Ishikawa (cell line): ENCODE measurements at regions not wholly inside any gene's neighbourhood (a gene's known extent, or its start where the extent isn't known, plus 50 kb on each side); places are given as distances from the start of the nearest gene placed in this dataset.

Source experiments
- CEBPB ChIP-seq: IDR thresholded peaks from 2 replicates; pipeline ENCODE4 v1.6.1; 2012
- CREB1 ChIP-seq: IDR thresholded peaks from 2 replicates; pipeline ENCODE4 v1.6.1; 2012; ENCODE audit warnings: low read depth
- EGR1 ChIP-seq: IDR thresholded peaks from 2 replicates; pipeline ENCODE4 v1.6.1; 2012
- EP300 ChIP-seq: IDR thresholded peaks from 2 replicates; pipeline ENCODE4 v1.6.1; 2012; ENCODE audit warnings: borderline replicate concordance
- FOXM1 ChIP-seq: IDR thresholded peaks from 2 replicates; pipeline ENCODE4 v1.6.1; 2012; ENCODE audit warnings: low read depth, borderline replicate concordance
- MAX ChIP-seq: IDR thresholded peaks from 2 replicates; pipeline ENCODE4 v1.6.1; 2012
- NFIC ChIP-seq: IDR thresholded peaks from 2 replicates; pipeline ENCODE4 v1.6.1; 2012
- RAD21 ChIP-seq: IDR thresholded peaks from 2 replicates; pipeline ENCODE4 v1.6.1; 2012; ENCODE audit warnings: low read depth
- REST ChIP-seq: IDR thresholded peaks from 2 replicates; pipeline ENCODE4 v1.6.1; 2012; ENCODE audit warnings: low read depth, mild to moderate bottlenecking
- TAF1 ChIP-seq: IDR thresholded peaks from 2 replicates; pipeline ENCODE4 v1.6.1; 2012; ENCODE audit warnings: low read depth, mild to moderate bottlenecking
- TCF12 ChIP-seq: IDR thresholded peaks from 2 replicates; pipeline ENCODE4 v1.6.1; 2012; ENCODE audit warnings: low read depth
- TEAD4 ChIP-seq: IDR thresholded peaks from 2 replicates; pipeline ENCODE4 v1.6.1; 2012
- USF1 ChIP-seq: IDR thresholded peaks from 2 replicates; pipeline ENCODE4 v1.6.1; 2012
- ZBTB7A ChIP-seq: IDR thresholded peaks from 2 replicates; pipeline ENCODE4 v1.6.1; 2012; ENCODE audit warnings: low read depth

GRCh38 chr18:1503847-1504246, 599.2 kb downstream of the ADCYAP1 start:
- TF ChIP-seq REST (no peak), USF1 (no peak), RAD21 (no peak), ZBTB7A (no peak), EGR1 (no peak)

GRCh38 chr18:1505856-1506255, 601.2 kb downstream of the ADCYAP1 start:
- TF ChIP-seq MAX (no peak), REST (no peak), TEAD4 (no peak), EP300 (no peak), USF1 (no peak), EGR1 (no peak), NFIC (no peak), TAF1 (no peak), FOXM1 (no peak)

- TF ChIP-seq FOXM1: no peak
- TF ChIP-seq TEAD4: no peak
- no peak for TF ChIP-seq TCF12
- TF ChIP-seq NFIC: no peak
- TF ChIP-seq TAF1: no peak
- TF ChIP-seq EGR1: no peak
- no peak for TF ChIP-seq CREB1
- no peak for TF ChIP-seq USF1
- TF ChIP-seq EP300: no peak
- no peak for TF ChIP-seq CEBPB
Observed at GRCh38 chr18:1510542-1511179, 606.0 kb downstream of the ADCYAP1 start.

GRCh38 chr18:1511619-1512311, 607.1 kb downstream of the ADCYAP1 start:
- no peak for TF ChIP-seq RAD21

GRCh38 chr18:1513519-1513918, 608.8 kb downstream of the ADCYAP1 start:
- TF ChIP-seq MAX: no peak
- no peak for TF ChIP-seq REST
- no peak for TF ChIP-seq RAD21
- TF ChIP-seq TCF12: no peak
